ENCODE measurements at regions not wholly inside any gene's neighbourhood (a gene's known extent, or its start where the extent isn't known, plus 50 kb on each side); places are given as distances from the start of the nearest gene placed in this dataset.
"Not testable (repeated sequence)": the region's sequence is repeated elsewhere in the genome, so short reads cannot be mapped to it uniquely, and the experiment has no call there.

DNA sequence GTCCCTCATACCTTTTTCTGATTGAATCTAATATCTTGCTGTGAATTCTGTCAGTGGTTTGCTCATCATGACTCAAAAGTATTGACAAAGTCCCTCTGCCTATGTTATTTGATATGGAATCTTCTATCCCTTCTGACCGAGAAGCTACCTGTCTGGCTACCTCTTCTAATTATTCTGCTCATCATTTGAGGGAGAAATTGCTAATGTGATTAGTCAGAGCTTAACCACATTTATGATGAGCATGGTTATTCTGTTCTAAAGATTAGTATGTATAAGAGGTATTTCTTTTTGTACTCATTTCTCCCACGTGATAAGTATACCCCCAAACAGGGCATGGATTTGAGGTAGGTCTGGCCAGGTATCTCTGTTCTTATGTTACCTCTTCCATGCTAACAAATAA, 428.4 kb upstream of the KCNMB2 start:
- no peak for DNase-seq
- intact Hi-C loops (cut with DNase I): no loop called here

DNA sequence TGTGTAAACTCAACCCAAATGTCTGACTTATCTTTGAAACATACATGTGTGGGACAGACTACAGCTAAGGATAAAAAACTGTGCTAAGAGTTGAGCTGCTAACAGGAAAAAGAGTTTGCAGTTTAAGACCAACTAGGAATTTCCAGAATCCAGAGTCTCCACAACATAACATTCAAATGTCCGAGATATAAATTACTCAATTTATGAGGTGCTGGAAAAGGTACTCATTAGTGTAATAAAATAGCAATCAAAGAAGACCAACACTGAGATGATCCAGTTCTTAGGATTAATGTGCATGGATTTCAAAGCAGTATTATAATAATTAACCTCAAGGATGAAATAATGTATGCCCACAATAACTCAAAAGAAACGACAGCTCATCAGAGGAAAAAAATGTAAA, 426.5 kb upstream of the KCNMB2 start:
- 81 to 84% methylated on average over 2 of the region's 2 CpGs for WGBS, 2 donors
- Histone ChIP-seq H3K27me3 (no peaks in the 10 kb centered on the region), H3K4me3 (no peak overlapping the region), H3K36me3 (no peaks in the 10 kb centered on the region), H3K4me1 (no peaks in the 10 kb centered on the region), H3K9me3 (no peaks in the 10 kb centered on the region), H3K27ac (no peak overlapping the region)
- intact Hi-C loops (cut with DNase I): no loop called here
- DNase-seq: no peak
- TF ChIP-seq POLR2A (IDR thresholded peaks at IDR 0.05): no peak
- TF ChIP-seq, protein P1, sequence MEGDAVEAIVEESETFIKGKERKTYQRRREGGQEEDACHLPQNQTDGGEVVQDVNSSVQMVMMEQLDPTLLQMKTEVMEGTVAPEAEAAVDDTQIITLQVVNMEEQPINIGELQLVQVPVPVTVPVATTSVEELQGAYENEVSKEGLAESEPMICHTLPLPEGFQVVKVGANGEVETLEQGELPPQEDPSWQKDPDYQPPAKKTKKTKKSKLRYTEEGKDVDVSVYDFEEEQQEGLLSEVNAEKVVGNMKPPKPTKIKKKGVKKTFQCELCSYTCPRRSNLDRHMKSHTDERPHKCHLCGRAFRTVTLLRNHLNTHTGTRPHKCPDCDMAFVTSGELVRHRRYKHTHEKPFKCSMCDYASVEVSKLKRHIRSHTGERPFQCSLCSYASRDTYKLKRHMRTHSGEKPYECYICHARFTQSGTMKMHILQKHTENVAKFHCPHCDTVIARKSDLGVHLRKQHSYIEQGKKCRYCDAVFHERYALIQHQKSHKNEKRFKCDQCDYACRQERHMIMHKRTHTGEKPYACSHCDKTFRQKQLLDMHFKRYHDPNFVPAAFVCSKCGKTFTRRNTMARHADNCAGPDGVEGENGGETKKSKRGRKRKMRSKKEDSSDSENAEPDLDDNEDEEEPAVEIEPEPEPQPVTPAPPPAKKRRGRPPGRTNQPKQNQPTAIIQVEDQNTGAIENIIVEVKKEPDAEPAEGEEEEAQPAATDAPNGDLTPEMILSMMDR (IDR thresholded peaks at IDR 0.05): no peak

More for the DNA sequence above, 428.4 kb upstream of the KCNMB2 start:
- no peak overlapping the region for H3K27ac ChIP-seq
- no peaks in the 10 kb centered on the region for H3K9me3 ChIP-seq
- no peak overlapping the region for H3K4me3 ChIP-seq
- TF ChIP-seq, protein P1 (IDR thresholded peaks at IDR 0.05): no peak
- TF ChIP-seq POLR2A (IDR thresholded peaks at IDR 0.05): no peak
- H3K4me1 ChIP-seq: no peaks in the 10 kb centered on the region
- 74 to 80% methylated on average over 2 of the region's 2 CpGs for WGBS, 2 donors
- no peaks in the 10 kb centered on the region for H3K36me3 ChIP-seq
- H3K27me3 ChIP-seq: no peaks in the 10 kb centered on the region

GRCh38 chr3:178112134-178112533, 424.1 kb upstream of the KCNMB2 start:
- Histone ChIP-seq H3K4me3 (no peak overlapping the region), H3K36me3 (no peaks in the 10 kb centered on the region), H3K27ac (no peak overlapping the region), H3K9me3 (no peaks in the 10 kb centered on the region), H3K27me3 (no peaks in the 10 kb centered on the region), H3K4me1 (no peaks in the 10 kb centered on the region)
- DNase-seq: no peak
- WGBS, 2 donors: 92 to 93% methylated on average over 6 of the region's 6 CpGs
- intact Hi-C loops (cut with DNase I): no loop called here
- TF ChIP-seq POLR2A (IDR thresholded peaks at IDR 0.05): no peak
- TF ChIP-seq, protein P1 (IDR thresholded peaks at IDR 0.05): no peak

DNA sequence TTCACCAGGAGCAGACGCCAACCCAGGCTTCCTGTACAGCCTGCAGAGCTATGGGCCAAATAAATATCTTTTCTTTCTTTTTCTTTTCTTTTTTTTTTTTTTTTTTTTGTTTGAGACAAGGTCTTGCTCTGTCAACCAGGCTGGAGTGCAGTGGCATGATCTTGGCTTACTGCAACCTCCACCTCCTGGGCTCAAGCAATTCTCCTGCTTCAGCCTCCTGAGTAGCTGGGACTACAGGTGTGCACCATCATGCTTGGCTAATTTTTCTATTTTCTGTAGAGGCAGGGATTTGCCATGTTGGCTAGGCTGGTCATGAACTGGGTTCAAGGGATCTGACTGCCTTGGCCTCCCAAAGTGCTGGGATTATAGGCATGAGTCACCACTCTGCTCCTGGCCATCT, 423.7 kb upstream of the KCNMB2 start:
- H3K4me3 ChIP-seq; H3K27ac ChIP-seq; H3K9me3 ChIP-seq; H3K36me3 ChIP-seq; H3K27me3 ChIP-seq; DNase-seq; H3K4me1 ChIP-seq; intact Hi-C loops (cut with DNase I): not testable (repeated sequence)
- 100% methylated on average over 1 of the region's 1 CpG for WGBS, 2 donors

- no peak for DNase-seq
- Histone ChIP-seq H3K27ac (no peak overlapping the region), H3K4me3 (no peak overlapping the region), H3K36me3 (no peaks in the 10 kb centered on the region), H3K4me1 (peaks cover 0 to 7% (median 0%) of the 10 kb centered on the region in 3 donors), H3K27me3 (no peaks in the 10 kb centered on the region), H3K9me3 (no peaks in the 10 kb centered on the region)
- 33 to 83% methylated on average over 1 to 3 of the region's 3 CpGs for WGBS, 2 donors
- intact Hi-C loops (cut with DNase I): no loop called here
- TF ChIP-seq POLR2A (IDR thresholded peaks at IDR 0.05): no peak
- TF ChIP-seq, protein P1 (IDR thresholded peaks at IDR 0.05): no peak
Observed at GRCh38 chr3:178117641-178118040, 418.6 kb upstream of the KCNMB2 start.

- peak overlapping the region; percentile 43 to 69 (median 62) for H3K27ac ChIP-seq
- H3K9me3 ChIP-seq; H3K4me3 ChIP-seq; intact Hi-C loops (cut with DNase I); H3K4me1 ChIP-seq; H3K27me3 ChIP-seq; DNase-seq; H3K36me3 ChIP-seq: not testable (repeated sequence)
- WGBS, 2 donors: 37 to 40% methylated on average over 6 of the region's 6 CpGs
Observed at GRCh38 chr3:178119608-178120295, 416.5 kb upstream of the KCNMB2 start.
